GM21529 (cell line): ENCODE measurements at regions not wholly inside any gene's neighbourhood (a gene's known extent, or its start where the extent isn't known, plus 50 kb on each side); places are given as distances from the start of the nearest gene placed in this dataset.

Experiments used
- ATAC-seq: cut with Tn5 transposase; IDR thresholded peaks from one replicate; pipeline ENCODE4 v1.9.1; 2021; ENCODE audit not compliant: unreplicated experiment

- no peak for ATAC-seq
These were observed 469.0 kb upstream of the BRINP1 start for GRCh38 chr9:119838210-119838609.

- no peak for ATAC-seq
These were observed 466.8 kb upstream of the BRINP1 start for GRCh38 chr9:119836036-119836435.

- ATAC-seq: no peak
These were observed 464.9 kb upstream of the BRINP1 start for GRCh38 chr9:119834064-119834620.

- no peak for ATAC-seq
These were observed 462.1 kb upstream of the BRINP1 start for GRCh38 chr9:119831309-119831708.

- ATAC-seq: no peak
These were observed 460.5 kb upstream of the BRINP1 start for GRCh38 chr9:119829748-119830147.

- ATAC-seq: no peak
These were observed 460.0 kb upstream of the BRINP1 start for GRCh38 chr9:119829186-119829585.

GRCh38 chr9:119827526-119827925 lies 458.3 kb upstream of the BRINP1 start:
- ATAC-seq: no peak

- ATAC-seq: no peak
These were observed 457.9 kb upstream of the BRINP1 start for GRCh38 chr9:119827126-119827525.

GRCh38 chr9:119818726-119819435 lies 449.6 kb upstream of the BRINP1 start:
- ATAC-seq: no peak

GRCh38 chr9:119810645-119811429 lies 441.6 kb upstream of the BRINP1 start:
- no peak for ATAC-seq

- ATAC-seq: no peak
These were observed 434.4 kb upstream of the BRINP1 start for GRCh38 chr9:119803679-119804078.

GRCh38 chr9:119802621-119803020 lies 433.4 kb upstream of the BRINP1 start:
- ATAC-seq: no peak

GRCh38 chr9:119802133-119802532 lies 432.9 kb upstream of the BRINP1 start:
- no peak for ATAC-seq

- no peak for ATAC-seq
These were observed 432.1 kb upstream of the BRINP1 start for GRCh38 chr9:119801311-119801710.

- no peak for ATAC-seq
These were observed 426.2 kb upstream of the BRINP1 start for GRCh38 chr9:119795395-119795794.

- ATAC-seq: no peak
These were observed 425.6 kb upstream of the BRINP1 start for GRCh38 chr9:119794836-119795235.

- no peak for ATAC-seq
These were observed 424.0 kb upstream of the BRINP1 start for GRCh38 chr9:119793218-119793617.

GRCh38 chr9:119792242-119792641 lies 423.0 kb upstream of the BRINP1 start:
- peak; percentile 68 for ATAC-seq

- ATAC-seq: no peak
These were observed 420.8 kb upstream of the BRINP1 start for GRCh38 chr9:119789987-119790386.

- ATAC-seq: no peak
These were observed 419.7 kb upstream of the BRINP1 start for GRCh38 chr9:119788921-119789320.

- no peak for ATAC-seq
These were observed 412.7 kb upstream of the BRINP1 start for GRCh38 chr9:119781886-119782285.

GRCh38 chr9:119775410-119775809 lies 406.2 kb upstream of the BRINP1 start:
- no peak for ATAC-seq
